CD1c-positive myeloid dendritic cell (primary cell): ENCODE measurements at regions not wholly inside any gene's neighbourhood (a gene's known extent, or its start where the extent isn't known, plus 50 kb on each side); places are given as distances from the start of the nearest gene placed in this dataset.
"Not testable (repeated sequence)": the region's sequence is repeated elsewhere in the genome, so short reads cannot be mapped to it uniquely, and the experiment has no call there.

Experiments used
- DNase-seq: peaks from one replicate; pipeline ENCODE4 v3.0.0-alpha.2; 2016; ENCODE audit errors: extremely low spot score

DNA sequence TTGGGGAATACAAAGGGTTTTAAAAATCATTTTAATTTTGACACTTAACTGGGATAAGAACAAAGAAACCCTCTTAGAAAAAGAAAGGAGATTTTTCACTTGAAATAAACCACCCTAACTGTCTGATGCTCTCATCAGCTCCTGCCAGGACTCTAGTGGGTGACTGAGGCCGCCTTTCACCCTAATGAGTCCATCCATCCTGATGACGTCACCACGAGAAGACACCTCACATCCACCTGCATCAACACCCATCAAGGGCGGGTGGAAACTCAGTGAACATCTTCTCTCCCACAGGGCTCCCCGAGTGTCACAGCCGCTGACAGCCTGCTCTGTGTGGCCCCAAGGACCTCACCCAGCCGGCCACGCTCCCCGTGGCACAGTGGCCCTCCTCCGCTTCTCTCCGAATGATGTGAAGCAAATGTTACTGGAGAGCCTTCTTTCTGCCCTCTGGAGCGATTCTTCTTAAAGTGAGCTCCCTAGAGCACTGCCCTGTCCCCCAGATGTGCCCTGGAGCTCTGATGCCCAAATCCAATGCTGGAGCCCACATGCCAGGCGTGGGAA, 584.3 kb upstream of the ADAMTS16 start:
- DNase-seq: no peak

DNA sequence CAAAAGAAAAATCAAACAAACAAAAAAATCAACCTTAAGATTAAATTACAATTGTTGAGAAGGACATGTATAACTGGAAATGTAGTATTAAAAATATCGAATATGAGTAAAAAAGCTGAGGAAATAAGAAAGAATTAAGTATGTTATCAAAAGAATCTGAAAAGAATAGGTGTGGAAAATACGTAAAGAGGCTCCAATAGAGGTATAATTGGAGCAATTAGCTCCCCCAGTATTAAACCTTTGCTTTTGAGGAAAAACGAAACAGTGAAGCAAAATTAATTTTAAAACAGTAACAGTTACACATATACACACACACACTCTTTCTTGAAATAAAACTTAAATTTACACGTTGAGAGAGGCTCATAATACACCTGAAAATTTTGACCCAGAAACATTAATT, 578.7 kb upstream of the ADAMTS16 start:
- DNase-seq: no peak

DNA sequence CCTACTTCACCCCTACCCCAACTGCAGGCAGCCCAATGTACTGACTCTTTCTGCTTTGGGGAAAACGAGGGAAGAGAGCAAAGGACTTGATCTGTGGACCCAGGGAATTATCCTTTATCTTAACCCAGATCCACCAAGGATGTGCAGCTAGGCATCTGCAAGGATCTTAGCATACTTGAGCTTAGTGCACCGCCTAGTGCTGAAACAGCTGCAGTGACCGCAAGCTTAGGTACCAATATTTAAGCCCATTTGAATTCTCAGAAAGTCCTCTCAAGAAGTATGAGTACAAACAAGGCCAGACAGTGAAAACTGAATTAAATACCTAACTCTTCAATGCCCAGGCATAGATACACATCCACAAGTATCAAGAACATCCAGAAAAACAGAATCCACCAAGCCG, 576.7 kb upstream of the ADAMTS16 start:
- no peak for DNase-seq

DNA sequence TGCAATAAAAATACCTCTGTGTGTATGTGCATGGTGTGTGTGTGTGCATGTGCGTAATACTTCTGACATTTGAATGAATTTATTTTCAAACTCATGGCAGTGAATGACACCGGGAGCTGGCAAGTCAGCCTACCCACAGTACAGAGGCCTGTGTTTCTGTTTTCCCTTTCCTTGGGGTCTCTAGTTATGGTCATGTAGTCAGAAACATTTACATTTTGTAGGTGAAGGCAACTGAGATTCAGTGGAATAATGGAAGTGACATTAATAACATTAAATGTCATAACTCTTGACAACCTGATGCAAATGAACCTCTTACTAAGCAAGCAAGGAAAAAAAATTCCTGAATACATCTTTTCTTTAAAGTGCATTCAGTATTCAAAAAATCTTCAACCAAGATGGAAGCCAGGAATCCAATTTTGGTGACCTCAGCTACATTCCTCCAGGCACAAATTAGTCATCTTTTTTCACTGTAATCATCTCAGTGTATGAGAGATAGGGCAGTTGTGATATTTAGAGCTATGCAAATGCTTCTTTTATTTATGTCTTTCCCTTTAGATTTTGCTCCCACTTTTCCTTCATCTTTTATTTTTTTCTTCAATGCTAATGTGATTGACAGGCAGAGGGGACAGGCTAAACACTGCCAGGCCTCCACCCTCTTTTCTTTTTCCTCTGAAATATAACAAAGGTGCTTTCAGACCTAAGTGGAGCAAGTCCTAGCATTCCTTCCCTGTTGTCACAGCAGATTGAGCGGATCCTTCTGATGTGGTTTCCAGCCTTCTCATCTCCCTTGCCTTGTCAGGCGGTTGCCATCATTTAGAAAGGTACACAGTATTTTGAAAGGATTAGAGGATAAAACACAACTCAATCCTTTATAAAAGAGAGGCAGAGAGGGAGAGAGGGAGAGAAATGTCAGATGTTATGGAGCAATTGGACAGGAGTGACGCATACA, 569.8 kb upstream of the ADAMTS16 start:
- no peak for DNase-seq

DNA sequence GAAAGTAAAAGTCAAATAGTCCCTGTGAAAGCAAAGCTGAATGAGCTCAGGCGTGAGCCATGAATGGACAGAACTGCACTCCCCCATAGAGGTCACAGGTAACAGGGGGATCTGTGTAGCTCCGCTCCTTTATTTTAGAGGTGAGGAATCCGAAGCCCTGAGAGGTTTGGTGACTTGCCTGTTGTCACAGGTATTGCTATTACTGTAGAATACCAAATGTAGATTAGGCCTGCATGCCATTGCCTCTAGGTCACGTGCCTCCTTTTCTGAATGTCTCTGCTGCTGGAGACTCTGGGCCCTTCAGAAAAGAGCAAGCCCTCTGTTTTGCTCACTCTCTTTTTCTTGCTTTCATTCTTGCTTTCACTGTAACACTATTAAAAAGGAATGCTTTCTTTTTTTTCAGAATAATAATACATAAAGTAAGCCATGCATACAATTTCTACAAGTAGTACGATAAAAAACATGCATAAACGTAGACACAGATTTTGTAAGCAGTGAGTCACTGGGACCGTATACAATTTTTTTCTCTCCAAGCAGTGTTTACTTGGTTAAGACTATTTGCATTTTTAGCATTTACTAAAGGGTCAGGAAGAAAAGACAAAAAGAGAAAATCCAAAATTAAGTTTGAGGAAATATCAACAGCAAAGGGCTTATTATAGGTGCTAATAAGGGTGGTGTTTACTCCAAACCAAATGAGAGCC, 568.7 kb upstream of the ADAMTS16 start:
- DNase-seq: no peak

DNA sequence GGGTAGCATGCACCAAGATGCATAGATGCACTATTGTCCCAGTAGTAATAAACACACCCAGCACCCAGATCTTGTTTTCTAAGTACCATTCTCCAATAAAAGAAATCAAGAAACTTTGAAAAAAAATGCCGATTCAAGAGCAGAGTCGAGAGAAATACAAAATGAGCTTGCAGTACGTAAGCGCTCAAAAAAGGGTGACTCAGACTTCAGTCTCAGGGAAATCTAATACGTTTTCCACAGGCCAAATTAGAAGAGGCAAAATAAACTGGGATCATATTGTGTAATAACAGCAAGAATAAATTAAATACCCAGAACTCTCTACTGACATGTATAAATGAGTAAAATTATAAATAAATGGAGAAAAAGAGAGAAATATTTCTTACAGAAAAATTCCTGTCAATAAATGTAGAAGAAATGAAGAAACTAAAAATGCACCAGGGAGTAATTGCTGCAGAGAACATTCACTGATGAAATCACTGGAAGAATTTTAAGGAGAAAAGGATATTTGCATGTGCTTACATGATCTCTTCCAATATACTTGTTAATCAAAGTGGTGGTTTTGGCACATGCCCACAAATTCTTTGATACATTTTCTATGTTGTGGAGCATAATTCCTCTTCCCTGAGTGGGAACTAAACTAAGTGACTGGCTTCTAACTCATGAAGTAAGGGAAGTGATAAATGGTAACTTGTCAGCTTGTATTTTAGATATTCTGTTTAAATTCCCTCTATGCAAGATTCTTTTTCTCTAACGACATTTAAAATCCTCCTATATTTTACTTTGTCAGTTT, 567.6 kb upstream of the ADAMTS16 start:
- no peak for DNase-seq

DNA sequence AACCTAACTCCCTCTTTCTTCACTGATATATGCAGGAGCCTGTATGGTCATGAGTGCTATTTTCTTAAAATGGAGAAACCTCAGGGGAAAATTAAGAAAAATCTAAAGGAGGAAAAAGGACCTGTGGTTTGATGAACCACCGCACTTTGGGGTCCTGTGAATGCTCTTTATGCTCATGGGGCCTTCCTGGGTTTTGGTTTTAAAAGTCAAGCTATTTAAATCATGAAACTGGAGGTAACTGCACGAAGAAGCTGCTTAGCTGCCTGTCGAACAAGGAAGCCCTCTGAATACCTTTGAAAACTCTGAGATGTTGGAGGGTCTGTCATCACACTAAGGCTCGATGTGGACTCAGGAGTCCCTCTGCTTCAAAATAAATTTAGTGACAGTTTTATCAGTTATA, 564.5 kb upstream of the ADAMTS16 start:
- no peak for DNase-seq

DNA sequence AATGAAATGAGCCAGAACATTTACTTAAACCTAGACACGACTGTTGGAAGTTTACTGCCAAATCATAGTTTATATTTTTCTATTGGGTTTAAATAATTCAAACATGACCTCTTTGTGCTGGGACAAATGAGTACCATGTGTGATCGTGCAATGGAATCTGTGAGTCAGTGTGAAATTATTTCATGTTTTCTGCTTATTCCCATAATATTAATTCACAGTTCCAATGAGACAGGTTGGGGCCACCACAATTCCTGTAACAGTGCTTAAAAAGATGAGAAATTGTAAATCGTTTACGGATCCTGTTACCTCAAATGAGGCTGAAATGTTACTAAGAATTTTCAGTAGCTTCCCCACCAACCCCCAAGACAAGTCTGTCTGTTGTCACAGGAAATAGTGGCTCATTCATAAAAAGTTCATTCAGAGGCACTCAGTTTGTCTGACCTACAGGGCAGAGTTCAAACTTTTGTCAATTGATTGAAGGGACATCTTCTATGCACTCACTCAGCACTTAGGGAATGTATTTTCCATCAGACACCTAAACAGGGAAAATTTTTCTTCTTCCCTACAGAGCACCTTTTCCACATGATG, 563.9 kb upstream of the ADAMTS16 start:
- DNase-seq: no peak

DNA sequence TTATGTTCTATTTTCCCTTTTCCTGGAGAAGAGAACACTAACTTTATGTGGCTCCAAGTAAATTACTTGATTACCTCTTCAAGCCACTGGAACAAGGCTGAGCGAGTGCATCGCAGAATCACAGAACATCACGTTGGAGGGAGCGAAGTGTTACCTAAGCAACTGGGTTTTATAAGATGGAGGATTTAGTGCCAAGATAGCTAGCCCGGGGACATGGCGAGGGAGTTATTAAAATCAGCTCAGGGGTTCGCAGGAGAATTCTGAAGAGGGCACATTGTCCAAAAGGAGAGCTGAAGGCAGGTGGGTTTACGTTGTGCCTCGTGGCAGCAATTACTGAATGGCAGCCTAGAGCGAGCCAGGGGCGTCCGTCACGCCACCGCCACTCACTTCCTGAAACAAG, 563.2 kb upstream of the ADAMTS16 start:
- DNase-seq: no peak

DNA sequence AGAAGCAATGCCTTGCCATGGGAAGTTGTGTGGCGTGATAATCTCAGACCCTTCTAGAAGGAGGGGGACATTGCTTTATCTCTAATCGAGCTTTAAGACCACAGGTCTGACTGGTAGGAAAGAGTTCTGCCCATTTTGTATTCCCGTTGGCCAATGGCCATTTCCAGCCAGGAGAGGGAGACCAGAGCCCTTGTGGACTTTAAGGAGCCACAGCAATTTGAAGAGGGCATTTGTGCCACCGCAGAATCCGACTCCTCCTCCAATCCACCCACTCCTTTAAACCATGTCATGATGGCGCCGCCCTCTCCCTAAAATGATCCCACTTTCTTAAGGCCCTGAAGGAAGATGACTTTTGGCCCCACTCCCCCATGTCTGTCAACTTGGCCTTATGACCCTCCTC, 560.5 kb upstream of the ADAMTS16 start:
- DNase-seq: no peak

DNA sequence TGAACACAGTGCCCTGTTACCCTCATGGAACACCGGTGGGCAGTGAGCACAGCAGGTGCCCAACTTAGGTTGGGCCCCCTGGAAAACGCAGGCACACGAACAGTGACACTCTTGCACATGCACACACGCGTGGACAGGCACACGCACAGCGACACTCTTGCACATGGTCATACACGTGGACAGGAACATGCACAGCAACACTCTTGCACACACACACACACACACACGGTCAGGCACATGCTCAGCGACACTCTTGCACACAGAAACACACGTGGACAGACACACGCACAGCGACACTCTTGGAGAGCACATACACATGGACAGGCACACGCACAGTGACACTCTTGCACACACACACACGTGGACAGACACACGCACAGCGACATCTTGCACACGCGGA, 559.4 kb upstream of the ADAMTS16 start:
- no peak for DNase-seq

DNA sequence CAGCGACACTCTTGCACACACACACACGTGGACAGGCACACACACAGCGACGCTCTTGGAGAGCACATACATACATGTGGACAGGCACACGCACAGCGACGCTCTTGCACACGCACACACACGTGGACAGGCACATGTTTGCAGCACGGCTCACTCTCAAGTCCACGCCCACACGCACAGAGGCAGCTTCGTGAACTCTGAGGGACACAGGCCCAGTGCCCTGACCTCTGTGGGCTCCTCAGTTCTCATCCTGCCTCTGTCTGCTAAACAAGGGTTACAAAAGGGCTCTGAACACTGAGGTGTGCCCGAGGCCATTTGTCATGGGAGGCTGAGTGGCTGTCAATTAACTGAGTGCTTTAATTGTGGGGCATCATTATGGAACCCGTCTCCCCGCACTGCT, 558.8 kb upstream of the ADAMTS16 start:
- DNase-seq: no peak

DNA sequence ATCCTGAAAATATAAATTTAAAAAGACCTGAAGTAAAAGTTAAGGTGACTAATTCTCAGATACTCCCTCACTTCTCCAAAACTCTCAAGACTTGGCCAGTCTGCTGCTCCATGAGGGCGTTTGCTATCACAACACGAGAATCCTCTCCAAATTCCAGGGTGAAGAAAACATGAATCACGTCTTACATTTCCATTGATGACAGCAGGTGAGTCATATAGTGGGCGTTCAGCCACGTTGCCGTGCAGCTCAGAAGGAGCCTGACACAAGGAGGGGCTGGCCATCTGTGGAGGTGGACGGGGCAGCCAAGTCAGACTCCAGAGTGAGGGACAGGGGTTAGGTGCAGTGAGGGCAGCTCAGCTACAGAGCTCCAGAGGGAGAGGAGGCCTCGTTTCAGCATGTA, 555.1 kb upstream of the ADAMTS16 start:
- no peak for DNase-seq

DNA sequence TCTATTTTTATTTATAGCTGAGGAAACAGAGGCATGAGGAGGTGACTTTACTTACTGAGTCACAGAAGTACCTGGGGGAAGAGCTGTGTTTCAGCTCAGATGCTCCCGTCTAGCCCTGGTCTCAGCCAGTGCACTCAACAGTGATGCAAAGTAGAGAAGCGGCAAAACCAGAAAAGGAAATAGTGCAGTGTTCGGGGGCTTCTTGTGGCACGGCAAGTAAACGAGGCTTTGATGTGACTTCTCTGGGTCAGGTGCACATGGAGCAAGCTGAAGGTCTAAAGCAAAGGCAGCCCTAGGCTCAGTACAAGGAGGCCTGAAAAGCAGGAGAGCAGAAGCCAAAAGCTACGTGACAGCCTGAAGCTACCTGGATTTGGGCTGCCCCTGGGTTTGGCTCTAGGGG, 526.7 kb upstream of the ADAMTS16 start:
- DNase-seq: no peak

DNA sequence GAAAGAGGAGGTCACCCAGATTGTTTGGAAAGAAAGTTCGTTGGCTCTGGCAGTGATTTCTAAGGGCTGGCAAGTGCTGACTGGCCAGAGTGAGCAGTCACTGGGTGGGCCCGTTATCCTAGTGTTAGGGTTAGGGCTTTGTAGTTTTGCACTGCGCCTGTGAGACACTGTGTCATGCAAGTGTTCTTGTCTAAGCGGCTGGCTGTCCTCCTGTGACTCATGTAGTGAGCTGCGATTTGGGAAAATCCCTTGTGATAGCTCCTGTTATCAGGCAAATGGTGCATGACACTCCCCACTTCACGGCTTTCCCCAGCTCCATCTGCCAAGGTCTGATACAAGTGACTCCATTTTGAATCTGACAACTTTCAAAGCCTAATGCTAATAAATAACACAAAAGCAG, 526.0 kb upstream of the ADAMTS16 start:
- no peak for DNase-seq

DNA sequence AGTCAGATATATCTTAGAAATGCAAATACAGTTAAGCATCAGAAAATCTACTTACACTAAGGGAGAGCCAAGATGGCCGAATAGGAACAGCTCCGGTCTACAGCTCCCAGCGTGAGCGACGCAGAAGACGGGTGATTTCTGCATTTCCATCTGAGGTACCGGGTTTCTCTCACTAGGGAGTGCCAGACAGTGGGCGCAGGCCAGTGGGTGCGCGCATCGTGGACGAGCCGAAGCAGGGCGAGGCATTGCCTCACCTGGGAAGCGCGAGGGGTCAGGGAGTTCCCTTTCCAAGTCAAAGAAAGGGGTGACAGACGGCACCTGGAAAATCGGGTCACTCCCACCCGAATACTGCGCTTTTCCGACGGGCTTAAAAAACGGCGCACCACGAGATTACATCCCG, 524.8 kb upstream of the ADAMTS16 start:
- DNase-seq: not testable (repeated sequence)

DNA sequence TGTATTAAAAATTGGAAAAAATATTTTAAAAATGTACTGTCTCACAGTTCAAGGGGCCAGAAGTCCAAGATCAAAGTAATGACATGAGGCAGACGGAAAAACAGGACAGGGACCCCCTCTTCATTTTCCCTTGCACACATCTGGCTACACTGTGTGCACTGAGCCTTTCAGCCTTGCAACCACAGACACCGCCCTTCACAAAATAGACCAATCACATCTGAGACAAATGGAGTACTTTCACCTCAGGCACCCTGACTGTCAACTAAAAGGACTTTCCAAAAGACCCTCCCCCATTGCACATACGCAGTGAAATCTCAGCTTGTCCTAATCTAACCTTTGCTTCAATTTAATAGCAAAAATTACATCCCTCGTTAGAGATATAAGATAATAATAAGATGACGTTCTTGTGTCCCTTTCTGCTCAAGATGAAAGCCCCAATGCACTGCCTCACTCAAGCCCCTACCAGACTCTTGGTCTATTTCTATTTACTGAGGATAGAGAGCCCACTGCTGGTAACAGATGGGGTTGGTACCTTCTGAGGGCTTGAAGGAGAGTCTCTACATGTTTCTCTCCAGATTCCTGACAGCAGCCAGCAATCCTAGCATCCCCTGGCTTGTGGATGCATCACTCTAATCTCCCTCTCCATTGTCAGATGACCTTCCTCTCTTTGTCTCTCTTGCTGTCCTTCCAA, 514.8 kb upstream of the ADAMTS16 start:
- no peak for DNase-seq

DNA sequence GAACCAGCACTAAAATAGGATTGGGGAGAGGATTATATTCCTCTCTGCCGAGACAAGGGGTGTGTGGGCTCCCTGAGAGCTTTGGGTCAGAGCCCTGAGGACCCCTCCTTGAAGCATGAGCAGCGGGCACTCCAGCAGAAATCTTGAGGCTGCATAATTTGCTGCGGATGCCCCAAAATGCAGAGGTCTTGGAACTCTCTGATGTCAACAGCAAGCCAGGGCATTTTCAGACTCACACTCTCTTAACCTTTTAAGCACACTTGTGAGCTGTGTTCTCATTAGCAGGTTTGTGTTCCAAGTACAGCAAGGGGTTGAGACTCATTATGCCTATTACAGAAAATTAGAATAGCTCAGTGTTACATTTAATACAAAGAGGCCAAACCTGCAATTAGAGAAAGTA, 513.0 kb upstream of the ADAMTS16 start:
- DNase-seq: no peak

DNA sequence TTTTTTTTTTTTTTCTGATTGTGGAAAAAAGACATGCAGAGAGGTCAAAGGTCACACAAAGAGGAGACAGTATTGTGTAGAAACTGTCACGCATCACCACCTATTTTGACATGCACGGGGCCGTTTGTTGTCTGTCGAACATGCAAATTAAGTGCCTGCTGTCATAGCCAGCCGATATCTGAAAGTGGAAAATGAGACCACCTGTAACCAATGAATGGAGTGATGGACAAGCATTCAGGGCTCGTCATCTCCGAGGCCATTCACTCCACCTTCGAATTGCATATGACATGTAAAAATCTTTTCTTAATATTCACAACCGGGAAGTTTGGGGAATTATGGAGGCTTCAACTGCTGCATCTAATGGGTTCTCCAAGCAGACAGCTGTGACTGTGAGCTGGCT, 512.2 kb upstream of the ADAMTS16 start:
- no peak for DNase-seq

DNA sequence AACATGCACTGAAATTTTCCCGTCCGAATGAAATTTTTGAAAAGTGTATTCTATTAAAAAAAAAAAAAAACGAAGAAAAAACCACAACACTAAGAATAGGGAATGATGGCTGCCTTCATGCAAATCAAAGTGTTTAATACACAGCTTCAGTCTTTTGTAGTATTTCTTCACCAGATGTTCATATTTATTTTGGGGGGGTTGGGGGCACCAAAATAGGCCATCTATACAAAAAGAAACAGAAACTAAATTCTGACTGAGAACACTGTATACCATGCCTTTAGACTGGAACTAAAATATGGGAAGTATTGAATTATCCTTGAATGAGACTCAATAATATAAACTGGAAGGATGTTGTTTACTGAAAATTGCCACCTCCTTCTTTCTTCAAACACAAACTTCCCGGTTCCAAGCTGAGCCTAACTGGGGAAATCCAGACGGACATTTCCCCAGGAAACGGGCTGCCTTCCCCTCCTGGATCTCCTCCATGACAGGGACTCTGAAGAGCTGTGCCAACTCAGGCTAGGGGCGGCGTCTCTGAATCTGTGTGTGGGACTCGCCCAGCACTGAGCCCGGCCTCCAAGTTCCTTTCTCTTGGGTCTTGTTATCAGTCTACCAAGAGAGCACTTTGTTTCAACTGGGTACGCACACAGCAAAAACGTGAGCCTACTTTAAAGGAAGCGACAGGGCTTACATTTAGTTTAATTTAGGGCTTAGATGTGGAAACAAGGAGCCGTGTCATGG, 511.3 kb upstream of the ADAMTS16 start:
- DNase-seq: no peak
